ENCODE measurements at regions not wholly inside any gene's neighbourhood (a gene's known extent, or its start where the extent isn't known, plus 50 kb on each side); places are given as distances from the start of the nearest gene placed in this dataset.

DNA sequence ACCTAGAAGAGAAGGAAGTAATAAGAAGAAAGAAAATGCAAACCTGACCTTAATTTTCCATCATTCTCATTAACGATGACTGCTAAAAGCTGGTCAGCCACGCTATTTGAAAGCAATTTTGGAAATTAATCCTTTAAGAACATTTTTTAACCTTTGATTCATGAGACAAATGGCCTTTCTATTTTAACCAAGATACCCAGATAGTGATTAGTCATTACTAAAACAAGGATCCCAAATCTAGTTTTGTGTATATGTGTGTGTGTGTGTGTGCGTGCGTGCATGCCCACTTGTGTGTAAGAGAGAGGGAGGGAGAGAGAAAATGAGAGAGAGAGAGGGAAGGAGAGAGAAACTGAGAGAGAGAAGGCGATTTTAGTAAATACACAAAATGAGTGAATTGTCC is 329.5 kb downstream of the DEPDC1B start (continued):
- no peak for TF ChIP-seq ATF2 (IDR thresholded peaks at IDR 0.05; ENCODE audit: low read length)
- TF ChIP-seq, protein P1, sequence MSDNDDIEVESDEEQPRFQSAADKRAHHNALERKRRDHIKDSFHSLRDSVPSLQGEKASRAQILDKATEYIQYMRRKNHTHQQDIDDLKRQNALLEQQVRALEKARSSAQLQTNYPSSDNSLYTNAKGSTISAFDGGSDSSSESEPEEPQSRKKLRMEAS (IDR thresholded peaks at IDR 0.05; ENCODE audit: low read depth, low read length) = no peak
- TF ChIP-seq TCF7 (IDR thresholded peaks at IDR 0.05; ENCODE audit: borderline replicate concordance) = no peak

DNA sequence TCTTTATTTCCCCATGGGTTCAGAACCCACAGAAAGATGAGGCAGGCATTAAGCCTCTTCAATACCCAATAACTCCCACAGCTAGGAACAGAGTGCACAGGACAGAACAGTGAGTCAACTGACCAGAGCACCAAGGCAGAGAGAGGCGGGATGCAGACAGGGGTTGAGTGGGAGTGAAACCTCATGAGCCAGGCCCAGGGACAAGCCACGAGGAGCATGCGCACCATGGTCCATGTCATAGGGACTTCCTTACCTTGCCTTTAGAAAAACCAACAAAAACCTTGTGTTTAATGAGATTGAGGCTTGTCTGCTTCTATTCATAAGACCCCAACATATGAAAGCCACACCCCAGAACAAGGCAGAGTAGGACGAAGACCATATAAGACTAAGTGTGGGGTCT is 330.6 kb downstream of the DEPDC1B start:
- POLR2A ChIA-PET = no interaction called here
- intact Hi-C loops (cut with micrococcal nuclease; ENCODE audit: unreplicated experiment) (no loop called here), in situ Hi-C loops (cut with MboI) (no loop called here)
- BruUV-seq (replicated peaks) = no TSS peak
- TF ChIP-seq SP1 (IDR thresholded peaks at IDR 0.05; ENCODE audit: low read depth, low read length) (no peak), RELB (IDR thresholded peaks at IDR 0.05; ENCODE audit: low read depth) (no peak), USF2 (IDR thresholded peaks at IDR 0.05; ENCODE audit: borderline replicate concordance, low read depth, low read length) (no peak), ATF7 (IDR thresholded peaks at IDR 0.05; ENCODE audit: low read depth) (no peak), TARDBP (IDR thresholded peaks at IDR 0.05; ENCODE audit: borderline replicate concordance) (no peak), ZNF274 (IDR thresholded peaks at IDR 0.05; ENCODE audit: insufficient read depth, insufficient read length) (no peak)
- Histone ChIP-seq H3K9ac (ENCODE audit: control insufficient read depth, insufficient read depth, low read length) (no peak overlapping the region), H4K20me1 (ENCODE audit: control insufficient read depth, insufficient read depth) (no peaks in the 10 kb centered on the region), H3K27ac (ENCODE audit: control insufficient read depth, insufficient read depth) (no peak overlapping the region), H3K36me3 (ENCODE audit: control insufficient read depth in 2 of 2, insufficient read depth in 2 of 2, low read length in 1 of 2) (no peaks in the 10 kb centered on the region), H3K4me3 (no peak overlapping the region), H3K4me1 (ENCODE audit: control insufficient read depth, insufficient read depth, low read length) (no peaks in the 10 kb centered on the region), H3K27me3 (replicated peaks in 1 of 2; ENCODE audit: control insufficient read depth in 2 of 2, insufficient read depth in 2 of 2, low read length in 1 of 2) (no peaks in the 10 kb centered on the region), H3K4me2 (ENCODE audit: control insufficient read depth, insufficient read depth) (no peak overlapping the region), H3K9me3 (replicated peaks; ENCODE audit: control insufficient read depth, insufficient read depth, low read length) (no peaks in the 10 kb centered on the region; the same call in 2 of the 3 replicates), H2AFZ (ENCODE audit: control insufficient read depth, low read depth, low read length) (no peak overlapping the region), H3K79me2 (ENCODE audit: control insufficient read depth, insufficient read depth, low read length) (no peaks in the 10 kb centered on the region)
- CTCF ChIA-PET = interaction anchor here (1.0 kb wide), 1 partner anchor 12 kb away, joined by 3 read pairs; no protein-coding TSS in a partner anchor
- no peak for FAIRE-seq
- SMC1A ChIA-PET (ENCODE audit: uncharacterized antibody, unreplicated experiment) = no interaction called here
- no peak for ATAC-seq
- RAD21 ChIA-PET (ENCODE audit: unreplicated experiment) = no interaction called here
- DNase-seq (ENCODE audit: low read depth, low spot score) = no peak
- WGBS (ENCODE audit: insufficient coverage, insufficient replicate concordance, low lambda C conversion rate, missing lambda C conversion rate) = 67% methylated on average over 4 of the region's 4 CpGs
